Naive B cell (primary cell): ENCODE measurements at regions not wholly inside any gene's neighbourhood (a gene's known extent, or its start where the extent isn't known, plus 50 kb on each side); places are given as distances from the start of the nearest gene placed in this dataset.
A peak's percentile ranks its signal among the peaks of the same experiment; 100 is the strongest.

Source experiments
- ATAC-seq, 2 donors: fragments of 150-1000 bp; cut with Tn5 transposase; 2 replicates each; pipeline ENCODE4 v1.10.0; 2021; ENCODE audit warnings: low read depth in 2 of 2, mild to moderate bottlenecking in 2 of 2, moderate library complexity in 2 of 2
- DNase-seq: peaks from one replicate; pipeline ENCODE4 v3.0.0; 2022
- H3K27ac Mint-ChIP-seq, 6 donors: one replicate each; pipeline ENCODE4 v1.8.0; 2020 to 2022; ENCODE audit warnings: mild to moderate bottlenecking in 6 of 6, mixed read lengths in 6 of 6, moderate library complexity in 5 of 6, inconsistent platforms in 2 of 6
- H3K27me3 Mint-ChIP-seq, 3 donors: one replicate each; pipeline ENCODE4 v1.8.0; 2021 to 2022; ENCODE audit warnings: mixed read lengths in 3 of 3, mild to moderate bottlenecking in 1 of 3
- H3K36me3 Mint-ChIP-seq, 2 donors: one replicate each; pipeline ENCODE4 v1.8.0; 2020 to 2022; ENCODE audit warnings: mixed read lengths in 2 of 2, inconsistent platforms in 1 of 2, mild to moderate bottlenecking in 1 of 2
- H3K4me1 Mint-ChIP-seq, 3 donors: one replicate each; pipeline ENCODE4 v1.8.0; 2020 to 2022; ENCODE audit warnings: mixed read lengths in 3 of 3, inconsistent platforms in 1 of 3, mild to moderate bottlenecking in 1 of 3, moderate library complexity in 1 of 3
- H3K4me3 Mint-ChIP-seq, 8 donors: one replicate each; pipeline ENCODE4 v1.8.0; 2020 to 2022; ENCODE audit warnings: mild to moderate bottlenecking in 8 of 8, mixed read lengths in 8 of 8, moderate library complexity in 8 of 8, inconsistent platforms in 2 of 8
- H3K9me3 Mint-ChIP-seq, 7 donors: one replicate each; pipeline ENCODE4 v1.8.0; 2020 to 2022; ENCODE audit warnings: mixed read lengths in 7 of 7, mild to moderate bottlenecking in 5 of 7, inconsistent platforms in 2 of 7, moderate library complexity in 1 of 7

- no peaks in the 10 kb centered on the region for H3K36me3 Mint-ChIP-seq
- H3K4me1 Mint-ChIP-seq: peaks cover 0 to 13% (median 0%) of the 10 kb centered on the region in 3 donors
- ATAC-seq (no peak), DNase-seq (no peak)
- H3K27ac Mint-ChIP-seq: peak overlapping the region in 1 of 6 donors; percentile 17
- peaks cover 0 to 9% (median 5%) of the 10 kb centered on the region in 7 donors for H3K9me3 Mint-ChIP-seq
- H3K27me3 Mint-ChIP-seq: peaks cover 8 to 18% (median 10%) of the 10 kb centered on the region in 3 donors
- no peak overlapping the region for H3K4me3 Mint-ChIP-seq
Measured at GRCh38 chr2:62586981-62587380, 81.0 kb upstream of the TMEM17 start.

- Mint-ChIP-seq H3K27ac (no peak overlapping the region), H3K4me1 (no peaks in the 10 kb centered on the region), H3K27me3 (peaks cover 0 to 6% (median 0%) of the 10 kb centered on the region in 3 donors), H3K9me3 (peaks cover 0 to 5% (median 3%) of the 10 kb centered on the region in 7 donors), H3K36me3 (no peaks in the 10 kb centered on the region), H3K4me3 (no peak overlapping the region)
- DNase-seq (no peak), ATAC-seq (no peak)
Measured at GRCh38 chr2:62578803-62579640, 73.0 kb upstream of the TMEM17 start.

DNA sequence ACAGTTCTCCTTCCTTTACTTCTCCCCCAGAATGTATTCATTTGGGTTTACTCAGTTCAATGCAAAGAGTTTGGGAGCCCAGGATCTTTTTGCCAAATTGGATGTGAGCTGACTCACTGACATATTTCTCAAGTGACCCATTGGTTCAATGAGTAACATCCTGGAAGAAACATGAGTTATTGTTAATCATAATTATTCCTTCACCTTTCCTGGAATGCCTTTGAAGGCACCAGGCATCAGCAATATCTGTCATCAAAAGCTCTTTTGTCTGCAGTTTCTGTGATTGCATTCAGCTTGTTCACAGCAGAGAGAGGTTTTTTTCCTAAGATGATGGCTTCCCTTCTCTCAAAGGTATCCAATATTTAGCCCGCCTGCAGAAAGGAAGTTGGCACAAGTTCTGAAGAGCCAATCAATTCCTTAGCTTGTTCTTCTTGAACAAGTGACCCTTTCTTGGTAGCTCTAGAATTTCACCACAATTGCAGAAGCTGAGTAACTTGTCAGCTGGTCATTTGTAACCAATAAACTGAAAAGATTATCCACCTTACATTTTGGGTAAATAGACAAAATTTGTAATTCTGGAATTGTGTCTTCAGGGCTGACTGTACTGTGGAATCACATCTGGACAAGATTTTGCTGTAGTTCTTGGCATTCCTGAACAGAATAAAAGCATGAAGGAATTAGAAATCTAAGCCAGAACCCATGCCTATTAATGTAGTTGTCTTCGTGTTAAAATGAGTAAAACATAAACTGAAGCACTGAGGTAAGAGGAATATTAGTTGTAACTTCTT is 72.2 kb upstream of the TMEM17 start:
- Mint-ChIP-seq H3K27me3 (no peaks in the 10 kb centered on the region), H3K4me1 (no peaks in the 10 kb centered on the region), H3K9me3 (peaks cover 0 to 5% (median 2%) of the 10 kb centered on the region in 7 donors), H3K27ac (no peak overlapping the region), H3K4me3 (no peak overlapping the region), H3K36me3 (no peaks in the 10 kb centered on the region)
- DNase-seq (no peak), ATAC-seq (no peak)

GRCh38 chr2:62576276-62576939 is 70.4 kb upstream of the TMEM17 start:
- Mint-ChIP-seq H3K4me1 (peaks cover 0 to under 1% (median 0%) of the 10 kb centered on the region in 3 donors), H3K4me3 (no peak overlapping the region), H3K36me3 (no peaks in the 10 kb centered on the region), H3K27me3 (peaks cover 8 to 12% (median 9%) of the 10 kb centered on the region in 3 donors), H3K9me3 (peaks cover 0 to 4% (median 0%) of the 10 kb centered on the region in 7 donors), H3K27ac (no peak overlapping the region)
- no peak for ATAC-seq
- no peak for DNase-seq

GRCh38 chr2:62573936-62574335 is 67.9 kb upstream of the TMEM17 start:
- ATAC-seq (no peak), DNase-seq (no peak)
- Mint-ChIP-seq H3K36me3 (no peaks in the 10 kb centered on the region), H3K27me3 (peaks cover 16 to 28% (median 21%) of the 10 kb centered on the region in 3 donors), H3K27ac (peak overlapping the region in 1 of 6 donors; percentile 24), H3K4me3 (no peak overlapping the region), H3K9me3 (no peaks in the 10 kb centered on the region), H3K4me1 (peaks cover 3 to 7% (median 6%) of the 10 kb centered on the region in 3 donors)

- DNase-seq (no peak), ATAC-seq (no peak)
- H3K27ac Mint-ChIP-seq: peak overlapping the region in 1 of 6 donors; percentile 24
- peaks cover 16 to 28% (median 21%) of the 10 kb centered on the region in 3 donors for H3K27me3 Mint-ChIP-seq
- no peaks in the 10 kb centered on the region for H3K9me3 Mint-ChIP-seq
- peaks cover 3 to 7% (median 6%) of the 10 kb centered on the region in 3 donors for H3K4me1 Mint-ChIP-seq
- no peaks in the 10 kb centered on the region for H3K36me3 Mint-ChIP-seq
- H3K4me3 Mint-ChIP-seq: no peak overlapping the region
Measured at GRCh38 chr2:62573137-62573731, 67.2 kb upstream of the TMEM17 start.

DNA sequence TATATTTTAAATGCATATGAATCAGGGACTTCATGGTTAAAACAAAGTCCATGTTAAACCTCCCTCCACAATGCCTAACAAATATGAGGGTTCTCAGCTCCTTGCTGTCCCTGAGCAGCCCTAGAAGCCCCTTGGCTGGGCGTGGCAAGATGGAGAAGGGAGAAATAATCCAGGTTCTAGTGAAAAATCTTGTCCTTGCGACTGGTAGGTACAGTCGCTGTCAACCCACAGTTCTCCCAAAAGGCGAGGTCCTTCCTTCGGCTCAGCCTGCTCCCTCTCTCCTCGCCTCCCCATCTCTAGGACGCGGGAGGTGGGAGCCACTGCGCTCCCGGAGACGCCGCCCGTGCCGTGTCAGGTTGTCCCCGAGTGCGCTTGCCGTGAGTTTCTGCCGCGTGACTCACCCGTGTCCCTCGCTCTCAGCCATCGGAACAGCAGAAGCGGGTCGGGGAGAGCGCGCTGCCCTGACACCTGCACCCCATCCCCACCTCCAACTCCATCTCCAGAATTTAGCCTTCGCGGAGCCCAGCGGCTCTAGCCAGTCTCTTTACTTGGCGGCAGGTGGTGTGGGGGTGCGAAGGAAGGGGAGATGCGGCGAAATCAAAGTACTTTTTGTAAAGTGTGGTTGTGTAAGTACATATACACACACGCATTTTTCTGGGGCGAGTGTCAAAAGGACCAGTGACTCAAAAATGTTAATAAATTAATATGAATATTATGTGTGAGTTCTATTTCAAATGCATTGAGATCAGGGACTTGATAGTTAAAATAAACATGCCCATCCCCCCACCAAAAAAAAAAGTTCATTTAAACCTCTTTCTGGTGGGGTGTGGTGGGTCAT is 65.1 kb upstream of the TMEM17 start:
- no peaks in the 10 kb centered on the region for H3K36me3 Mint-ChIP-seq
- H3K9me3 Mint-ChIP-seq: peaks cover 0 to 1% (median 0%) of the 10 kb centered on the region in 7 donors
- H3K4me1 Mint-ChIP-seq: peaks cover 3 to 7% (median 6%) of the 10 kb centered on the region in 3 donors
- DNase-seq (no peak), ATAC-seq (no peak)
- peaks cover 16 to 28% (median 25%) of the 10 kb centered on the region in 3 donors for H3K27me3 Mint-ChIP-seq
- peak overlapping the region in 4 of 8 donors; percentile 23 to 69 (median 46) for H3K4me3 Mint-ChIP-seq
- H3K27ac Mint-ChIP-seq: peak overlapping the region in 2 of 6 donors; percentile 34 to 44

GRCh38 chr2:62569907-62570841 is 64.2 kb upstream of the TMEM17 start:
- no peak overlapping the region for H3K4me3 Mint-ChIP-seq
- DNase-seq (no peak), ATAC-seq (no peak)
- H3K36me3 Mint-ChIP-seq: no peaks in the 10 kb centered on the region
- H3K27ac Mint-ChIP-seq: no peak overlapping the region
- H3K27me3 Mint-ChIP-seq: peaks cover 16 to 28% (median 25%) of the 10 kb centered on the region in 3 donors
- peaks cover 0 to 1% (median 0%) of the 10 kb centered on the region in 7 donors for H3K9me3 Mint-ChIP-seq
- H3K4me1 Mint-ChIP-seq: peaks cover 3 to 7% (median 6%) of the 10 kb centered on the region in 3 donors

GRCh38 chr2:62568983-62569837 is 63.2 kb upstream of the TMEM17 start:
- H3K36me3 Mint-ChIP-seq: no peaks in the 10 kb centered on the region
- no peak overlapping the region for H3K27ac Mint-ChIP-seq
- no peak overlapping the region for H3K4me3 Mint-ChIP-seq
- peaks cover 3 to 7% (median 6%) of the 10 kb centered on the region in 3 donors for H3K4me1 Mint-ChIP-seq
- ATAC-seq: no peak
- DNase-seq: no peak
- peaks cover 0 to 1% (median 0%) of the 10 kb centered on the region in 7 donors for H3K9me3 Mint-ChIP-seq
- H3K27me3 Mint-ChIP-seq: peaks cover 23 to 28% (median 25%) of the 10 kb centered on the region in 3 donors

DNA sequence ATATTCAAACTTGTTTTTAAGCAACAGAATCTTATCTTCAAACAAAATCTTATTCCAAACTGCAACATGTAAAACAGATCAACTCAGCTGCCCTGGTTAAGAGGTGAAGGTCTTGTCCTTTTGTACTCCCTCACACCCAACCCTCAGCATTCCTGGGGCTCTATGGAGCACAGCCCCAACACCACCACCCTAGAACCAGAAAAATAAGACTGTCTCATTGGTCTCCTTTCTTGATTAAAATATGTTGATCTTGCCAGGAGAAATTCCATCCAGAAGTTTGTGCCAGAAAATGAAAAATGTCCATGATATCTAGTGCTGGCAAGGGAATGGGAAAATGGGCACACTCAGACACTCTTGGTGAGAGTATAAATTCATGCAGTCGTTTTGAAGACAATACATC is 62.1 kb upstream of the TMEM17 start:
- Mint-ChIP-seq H3K27me3 (peaks cover 25 to 27% (median 25%) of the 10 kb centered on the region in 3 donors), H3K4me1 (peaks cover 3 to 7% (median 6%) of the 10 kb centered on the region in 3 donors), H3K9me3 (peaks cover 0 to 1% (median 0%) of the 10 kb centered on the region in 7 donors), H3K36me3 (no peaks in the 10 kb centered on the region), H3K4me3 (no peak overlapping the region), H3K27ac (no peak overlapping the region)
- DNase-seq: no peak
- ATAC-seq: no peak

- peaks cover 22 to 25% (median 23%) of the 10 kb centered on the region in 3 donors for H3K27me3 Mint-ChIP-seq
- H3K9me3 Mint-ChIP-seq: peaks cover 0 to 1% (median 0%) of the 10 kb centered on the region in 7 donors
- ATAC-seq (no peak), DNase-seq (no peak)
- peaks cover 3 to 7% (median 6%) of the 10 kb centered on the region in 3 donors for H3K4me1 Mint-ChIP-seq
- no peaks in the 10 kb centered on the region for H3K36me3 Mint-ChIP-seq
- H3K27ac Mint-ChIP-seq: peak overlapping the region in 1 of 6 donors; percentile 34
- H3K4me3 Mint-ChIP-seq: no peak overlapping the region
Measured at GRCh38 chr2:62567669-62568068, 61.7 kb upstream of the TMEM17 start.
